NOMO-1 treated with DMSO at 0.1 percent for 48 hours (cell line): ENCODE measurements at regions not wholly inside any gene's neighbourhood (a gene's known extent, or its start where the extent isn't known, plus 50 kb on each side); places are given as distances from the start of the nearest gene placed in this dataset.
"Not testable (repeated sequence)": the region's sequence is repeated elsewhere in the genome, so short reads cannot be mapped to it uniquely, and the experiment has no call there.

Experiments used
- DNase-seq: peaks from one replicate; lab custom pipeline; 2025; ENCODE audit not compliant: unreplicated experiment; lab: John Stamatoyannopoulos, UW

GRCh38 chr7:149714081-149714909 is 59.1 kb downstream of the ZNF467 start:
- DNase-seq, result peak; percentile 53

GRCh38 chr7:149713731-149714068 is 59.7 kb downstream of the ZNF467 start:
- no peak for DNase-seq

- no peak for DNase-seq
Measured at GRCh38 chr7:149713061-149713730, 60.2 kb downstream of the ZNF467 start.

GRCh38 chr7:149708026-149708425 is 65.4 kb downstream of the ZNF467 start:
- DNase-seq, result no peak

GRCh38 chr7:149707448-149707886 is 65.9 kb downstream of the ZNF467 start:
- DNase-seq, result no peak

- DNase-seq, result no peak
Measured at GRCh38 chr7:149706398-149706797, 67.0 kb downstream of the ZNF467 start.

- no peak for DNase-seq
Measured at GRCh38 chr7:149704507-149704906, 68.9 kb downstream of the ZNF467 start.

GRCh38 chr7:149703044-149703650 is 70.2 kb downstream of the ZNF467 start:
- no peak for DNase-seq

GRCh38 chr7:149701495-149702240 is 71.7 kb downstream of the ZNF467 start:
- no peak for DNase-seq

GRCh38 chr7:149697767-149698166 is 75.6 kb downstream of the ZNF467 start:
- not testable (repeated sequence) for DNase-seq

GRCh38 chr7:149696280-149696679 is 77.1 kb downstream of the ZNF467 start:
- no peak for DNase-seq

- no peak for DNase-seq
Measured at GRCh38 chr7:149692557-149692982, 80.8 kb downstream of the ZNF467 start.

GRCh38 chr7:149692056-149692455 is 81.3 kb downstream of the ZNF467 start:
- DNase-seq, result no peak

- DNase-seq, result no peak
Measured at GRCh38 chr7:149690688-149691446, 82.5 kb downstream of the ZNF467 start.

GRCh38 chr7:149689291-149689721 is 84.1 kb downstream of the ZNF467 start:
- no peak for DNase-seq

- no peak for DNase-seq
Measured at GRCh38 chr7:149688836-149689235, 84.6 kb downstream of the ZNF467 start.

- not testable (repeated sequence) for DNase-seq
Measured at GRCh38 chr7:149687820-149688219, 85.6 kb downstream of the ZNF467 start.

- no peak for DNase-seq
Measured at GRCh38 chr7:149686449-149686848, 86.9 kb downstream of the ZNF467 start.

GRCh38 chr7:149686011-149686410 is 87.4 kb downstream of the ZNF467 start:
- DNase-seq, result peak; percentile 35

GRCh38 chr7:149685455-149685854 is 87.9 kb downstream of the ZNF467 start:
- no peak for DNase-seq
